Body of pancreas (tissue), 4 donors: ENCODE measurements at regions not wholly inside any gene's neighbourhood (a gene's known extent, or its start where the extent isn't known, plus 50 kb on each side); places are given as distances from the start of the nearest gene placed in this dataset.

Source experiments
- ATAC-seq: fragments of 150-250 bp; one replicate; pipeline ENCODE4 v1.9.1; 2016
- DNase-seq, 4 donors: peaks; one replicate each; pipeline ENCODE4 v3.0.0-alpha.2; 2019
- H3K27ac ChIP-seq, 4 donors: fragments of 200-600 bp; sonication (generic); 1 replicate in 3 of 4; 2 replicates in 1 of 4; pipeline versions ENCODE4 v1.5.1 to v1.6.1; 2016 to 2019; ENCODE audit warnings: mild to moderate bottlenecking in 1 of 4, mixed read lengths in 1 of 4, moderate library complexity in 1 of 4
- H3K27me3 ChIP-seq, 2 donors: fragments of 200-600 bp; sonication (generic); one replicate each; pipeline ENCODE4 v1.6.0; 2016; ENCODE audit warnings: mild to moderate bottlenecking in 1 of 2
- H3K36me3 ChIP-seq, 2 donors: fragments of 200-600 bp; sonication (generic); replicated peaks in 1 of 2; 2 replicates each; pipeline ENCODE4 v1.5.1; 2016; ENCODE audit warnings: low read depth in 2 of 2; ENCODE audit not compliant: insufficient read depth in 1 of 2
- H3K4me1 ChIP-seq: fragments of 200-600 bp; sonication (generic); one replicate; pipeline ENCODE4 v1.6.0; 2016
- H3K4me3 ChIP-seq, 2 donors: fragments of 200-600 bp; sonication (generic); 1 replicate in 1 of 2; 2 replicates in 1 of 2; pipeline ENCODE4 v1.5.1; 2016 to 2019
- H3K9me3 ChIP-seq, 3 donors: fragments of 200-600 bp; sonication (generic); 1 replicate in 2 of 3; 2 replicates in 1 of 3; pipeline ENCODE4 v1.5.1; 2016
- POLR2A ChIP-seq, 3 donors: fragments of 450-650 bp; IDR thresholded peaks; one replicate each; pipeline ENCODE4 v1.6.1; 2016; ENCODE audit warnings: antibody characterized with exemption in 3 of 3, mild to moderate bottlenecking in 2 of 3
- WGBS, 2 donors: methylation state at CpG; one replicate each; pipeline ENCODE4 v1.1.5; 2017; 5-methylcytosine and 5-hydroxymethylcytosine counted together
- intact Hi-C: fragments of 100-400 bp; cut with DNase I; formaldehyde crosslinking; loops from one replicate; pipeline ENCODE4 v1.15.1; 2023
- TF ChIP-seq, protein P1 (sequence below), 7 experiments: fragments of 450-650 bp in 4 of 7; fragments of 200-600 bp in 3 of 7; sonication (generic) in 3 of 7; IDR thresholded peaks; one replicate each; pipeline ENCODE4 v1.5.1; 2016 to 2019; ENCODE audit warnings: antibody characterized with exemption in 7 of 7

DNA sequence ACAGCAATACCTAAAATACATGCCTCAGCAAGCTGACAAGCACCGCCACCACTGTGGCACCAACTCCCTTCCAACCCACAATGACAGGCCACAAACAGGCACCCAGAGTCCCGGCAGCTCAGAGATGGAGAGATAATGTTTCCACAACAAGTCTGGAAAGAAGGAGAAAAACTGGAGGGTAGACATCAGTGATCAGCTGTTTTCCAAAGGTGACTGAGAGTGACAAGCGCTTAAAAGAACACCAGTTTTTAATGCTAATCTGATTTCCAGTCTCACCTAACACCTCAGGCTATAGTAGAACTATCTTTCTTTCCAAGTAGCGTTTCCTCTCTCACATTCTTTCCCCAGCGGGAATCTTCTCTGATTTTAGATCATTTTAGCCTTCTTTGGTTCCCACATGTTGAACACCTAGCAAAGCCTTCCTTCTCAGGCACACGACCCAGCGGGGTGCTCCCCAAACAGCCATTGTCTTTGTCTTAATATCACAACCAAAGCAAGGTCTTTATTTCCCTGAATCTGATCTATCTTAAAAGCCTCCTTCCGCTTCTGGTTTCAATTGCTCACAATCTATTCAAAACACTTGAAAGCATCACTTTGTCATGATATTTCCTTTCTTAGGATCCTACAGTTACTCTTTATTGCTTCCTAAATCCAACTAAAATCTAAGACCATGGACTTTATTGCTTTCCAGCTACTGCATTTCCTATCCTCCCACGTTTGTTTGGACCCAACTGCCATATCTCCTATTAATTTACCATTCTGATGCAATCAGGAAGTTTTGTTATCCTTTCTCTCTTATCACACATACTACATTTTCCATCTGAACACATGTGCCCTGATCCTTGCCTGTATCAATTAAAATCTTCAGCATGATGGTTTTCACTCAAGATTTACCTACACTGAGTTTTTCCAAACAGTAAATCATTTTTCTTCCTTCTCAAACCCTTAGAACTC lies 282.7 kb downstream of the ADGB start:
- no peaks in the 10 kb centered on the region for H3K27me3 ChIP-seq
- intact Hi-C loops, result no loop called here
- DNase-seq (no peak), ATAC-seq (no peak)
- no peaks in the 10 kb centered on the region for H3K9me3 ChIP-seq
- H3K27ac ChIP-seq, result no peak overlapping the region
- no peak for TF ChIP-seq POLR2A (IDR thresholded peaks at IDR 0.05)
- TF ChIP-seq, protein P1, sequence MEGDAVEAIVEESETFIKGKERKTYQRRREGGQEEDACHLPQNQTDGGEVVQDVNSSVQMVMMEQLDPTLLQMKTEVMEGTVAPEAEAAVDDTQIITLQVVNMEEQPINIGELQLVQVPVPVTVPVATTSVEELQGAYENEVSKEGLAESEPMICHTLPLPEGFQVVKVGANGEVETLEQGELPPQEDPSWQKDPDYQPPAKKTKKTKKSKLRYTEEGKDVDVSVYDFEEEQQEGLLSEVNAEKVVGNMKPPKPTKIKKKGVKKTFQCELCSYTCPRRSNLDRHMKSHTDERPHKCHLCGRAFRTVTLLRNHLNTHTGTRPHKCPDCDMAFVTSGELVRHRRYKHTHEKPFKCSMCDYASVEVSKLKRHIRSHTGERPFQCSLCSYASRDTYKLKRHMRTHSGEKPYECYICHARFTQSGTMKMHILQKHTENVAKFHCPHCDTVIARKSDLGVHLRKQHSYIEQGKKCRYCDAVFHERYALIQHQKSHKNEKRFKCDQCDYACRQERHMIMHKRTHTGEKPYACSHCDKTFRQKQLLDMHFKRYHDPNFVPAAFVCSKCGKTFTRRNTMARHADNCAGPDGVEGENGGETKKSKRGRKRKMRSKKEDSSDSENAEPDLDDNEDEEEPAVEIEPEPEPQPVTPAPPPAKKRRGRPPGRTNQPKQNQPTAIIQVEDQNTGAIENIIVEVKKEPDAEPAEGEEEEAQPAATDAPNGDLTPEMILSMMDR (IDR thresholded peaks at IDR 0.05), result no peak
- H3K4me3 ChIP-seq, result no peak overlapping the region
- H3K36me3 ChIP-seq, result no peaks in the 10 kb centered on the region
- H3K4me1 ChIP-seq, result peaks cover 8% of the 10 kb centered on the region
- 82 to 84% methylated on average over 9 of the region's 9 CpGs for WGBS, 2 donors

DNA sequence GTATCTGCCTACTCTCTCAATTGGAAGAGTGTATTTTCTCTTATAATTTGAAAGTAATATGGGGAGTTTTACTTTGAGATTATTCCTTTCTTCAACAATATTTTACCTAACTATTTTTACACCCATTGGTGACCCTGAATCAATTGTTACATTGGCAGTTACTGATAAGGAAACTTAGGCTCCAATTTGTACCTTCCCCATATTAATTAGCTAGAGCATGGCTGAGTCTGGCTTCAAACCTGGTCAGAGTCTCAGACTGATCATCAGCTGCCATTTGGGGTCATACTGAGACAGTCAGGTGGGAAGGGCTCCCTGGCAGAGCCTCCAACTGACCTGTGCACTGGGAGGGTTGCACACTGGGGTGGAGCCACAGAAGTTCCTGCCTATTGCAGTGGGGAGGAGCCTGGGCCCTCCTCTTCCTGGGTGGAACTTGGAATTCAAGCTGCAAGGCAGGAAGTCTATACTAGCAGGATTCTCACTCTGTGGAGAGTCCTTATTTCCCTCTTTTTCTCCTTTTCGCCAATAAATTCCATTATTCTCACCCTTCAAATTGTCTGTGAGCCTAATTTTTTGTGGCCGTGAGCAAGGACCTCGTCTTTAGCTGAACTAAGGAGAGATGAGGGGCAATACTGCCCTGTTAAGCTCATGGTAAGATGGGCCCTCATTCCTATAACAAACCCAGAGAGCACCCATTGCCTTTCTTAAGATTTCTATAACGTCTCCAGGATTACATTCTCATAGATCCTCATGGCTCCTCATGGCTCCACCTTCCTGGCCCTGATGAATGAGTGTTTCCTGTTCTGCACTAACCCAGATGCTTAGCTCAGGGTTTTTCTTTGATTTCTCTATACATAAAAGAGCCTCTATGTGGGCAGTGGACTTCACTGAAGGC lies 285.1 kb downstream of the ADGB start:
- Histone ChIP-seq H3K27me3 (no peaks in the 10 kb centered on the region), H3K36me3 (no peaks in the 10 kb centered on the region), H3K4me1 (no peaks in the 10 kb centered on the region), H3K4me3 (no peak overlapping the region), H3K9me3 (no peaks in the 10 kb centered on the region), H3K27ac (no peak overlapping the region)
- intact Hi-C loops, result no loop called here
- ATAC-seq, result no peak
- DNase-seq, result no peak
- WGBS, 2 donors, result 88 to 92% methylated on average over 4 of the region's 4 CpGs
- TF ChIP-seq, protein P1 (IDR thresholded peaks at IDR 0.05), result no peak
- no peak for TF ChIP-seq POLR2A (IDR thresholded peaks at IDR 0.05)

DNA sequence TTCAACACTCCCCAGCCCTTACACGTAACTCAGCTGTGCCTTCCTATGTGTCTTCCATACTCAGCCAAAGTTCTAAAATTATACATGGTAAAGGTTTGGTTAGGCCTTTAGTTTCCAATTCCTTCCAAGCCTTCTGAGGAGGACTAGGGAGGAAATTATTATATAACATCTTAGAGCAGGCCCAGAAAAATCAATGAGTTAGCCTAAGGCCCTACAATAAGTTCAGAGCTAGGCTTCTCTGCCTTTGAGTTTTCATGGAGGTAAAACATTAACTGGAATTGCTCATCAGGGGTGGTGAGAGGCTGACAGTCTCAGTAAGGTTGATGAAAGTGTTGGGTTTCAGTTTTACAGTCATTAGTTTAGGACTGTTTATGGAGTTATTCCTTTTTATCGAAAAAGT lies 286.0 kb downstream of the ADGB start:
- no peaks in the 10 kb centered on the region for H3K27me3 ChIP-seq
- no peak overlapping the region for H3K27ac ChIP-seq
- 67 to 77% methylated on average over 2 of the region's 2 CpGs for WGBS, 2 donors
- TF ChIP-seq, protein P1 (IDR thresholded peaks at IDR 0.05), result no peak
- no peak for TF ChIP-seq POLR2A (IDR thresholded peaks at IDR 0.05)
- H3K4me1 ChIP-seq, result no peaks in the 10 kb centered on the region
- no peaks in the 10 kb centered on the region for H3K36me3 ChIP-seq
- intact Hi-C loops, result no loop called here
- no peak for ATAC-seq
- no peaks in the 10 kb centered on the region for H3K9me3 ChIP-seq
- DNase-seq, result no peak
- H3K4me3 ChIP-seq, result no peak overlapping the region

DNA sequence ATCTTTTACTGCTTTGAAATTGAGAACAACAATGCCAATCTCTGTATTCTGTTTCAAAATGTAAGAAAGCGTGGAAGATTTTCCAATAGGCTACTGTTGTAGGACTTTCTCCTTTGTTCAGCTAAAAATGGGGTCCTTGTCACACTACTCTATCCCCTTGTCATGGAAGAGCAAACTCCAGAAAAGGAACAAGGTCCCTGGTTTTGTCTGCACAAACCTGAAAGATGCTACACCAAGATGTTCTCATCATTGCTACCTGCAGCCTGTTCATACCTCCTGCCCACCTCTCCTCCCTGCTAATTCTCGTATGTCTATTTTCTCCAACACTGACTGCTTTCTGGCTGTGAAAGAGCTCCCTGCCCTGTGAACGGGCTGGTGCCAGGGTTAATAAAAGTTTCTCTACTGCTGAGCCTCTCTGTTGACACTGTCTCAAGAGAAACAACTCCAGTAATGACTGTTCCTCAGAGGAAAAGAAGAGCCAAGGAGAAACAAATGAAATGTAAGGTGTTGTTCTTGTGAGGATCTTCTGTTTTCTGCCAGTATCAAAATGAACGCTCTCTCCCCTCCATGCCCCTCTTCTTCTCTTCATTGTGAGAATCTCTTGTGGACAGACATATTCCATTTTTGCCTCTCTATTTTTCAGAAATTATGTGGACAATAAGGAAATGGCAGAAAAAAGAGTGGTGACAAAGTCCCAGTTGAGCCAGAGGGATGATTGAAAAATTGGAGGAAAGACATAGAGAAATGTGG lies 287.1 kb downstream of the ADGB start:
- intact Hi-C loops, result no loop called here
- Histone ChIP-seq H3K27ac (no peak overlapping the region), H3K27me3 (no peaks in the 10 kb centered on the region), H3K4me1 (no peaks in the 10 kb centered on the region), H3K9me3 (no peaks in the 10 kb centered on the region), H3K36me3 (no peaks in the 10 kb centered on the region), H3K4me3 (no peak overlapping the region)
- DNase-seq (no peak), ATAC-seq (no peak)
- WGBS, 2 donors, result 63 to 73% methylated on average over 4 of the region's 4 CpGs
- no peak for TF ChIP-seq POLR2A (IDR thresholded peaks at IDR 0.05)
- TF ChIP-seq, protein P1 (IDR thresholded peaks at IDR 0.05), result no peak
